Suprapubic skin (tissue), 4 donors: ENCODE measurements at regions not wholly inside any gene's neighbourhood (a gene's known extent, or its start where the extent isn't known, plus 50 kb on each side); places are given as distances from the start of the nearest gene placed in this dataset.

Source experiments
- CTCF ChIP-seq, 2 donors: fragments of 200-600 bp in 1 of 2; fragments of 450-650 bp in 1 of 2; sonication (generic) in 1 of 2; IDR thresholded peaks; one replicate each; pipeline ENCODE4 v1.5.1; 2016 to 2019; ENCODE audit warnings: antibody characterized with exemption in 2 of 2, mild to moderate bottlenecking in 1 of 2, moderate library complexity in 1 of 2
- POLR2A ChIP-seq, 2 donors: fragments of 450-650 bp; IDR thresholded peaks; one replicate each; pipeline ENCODE4 v1.6.1; 2017; ENCODE audit warnings: antibody characterized with exemption in 2 of 2, mild to moderate bottlenecking in 2 of 2, moderate library complexity in 2 of 2
- POLR2AphosphoS5 ChIP-seq, 3 donors: sonication (generic); formaldehyde crosslinking; IDR thresholded peaks; one replicate each; pipeline ENCODE4 v1.6.1; 2017; ENCODE audit warnings: antibody characterized with exemption in 3 of 3

GRCh38 chr12:87163122-87163521 is 866.1 kb downstream of the C12orf50 start:
- TF ChIP-seq CTCF (IDR thresholded peaks at IDR 0.05) (no peak), POLR2A (IDR thresholded peaks at IDR 0.05) (no peak), POLR2AphosphoS5 (IDR thresholded peaks at IDR 0.05) (no peak)
